H1 (cell line): ENCODE measurements at regions not wholly inside any gene's neighbourhood (a gene's known extent, or its start where the extent isn't known, plus 50 kb on each side); places are given as distances from the start of the nearest gene placed in this dataset.

ENCODE experiments used
- CHD7 ChIP-seq: fragments of 300-600 bp; sonication (generic); IDR thresholded peaks from 2 replicates; pipeline ENCODE4 v1.7.1; 2012; ENCODE audit warnings: low read length, moderate library complexity, mild to moderate bottlenecking, inconsistent platforms; ENCODE audit not compliant: insufficient replicate concordance
- CTBP2 ChIP-seq: IDR thresholded peaks from 2 replicates; pipeline ENCODE4 v1.7.0; 2011; ENCODE audit warnings: borderline replicate concordance, mild to moderate bottlenecking, moderate library complexity, mixed read lengths, low read length; ENCODE audit not compliant: insufficient read depth, insufficient read length
- FOSL1 ChIP-seq: IDR thresholded peaks from 2 replicates; pipeline ENCODE4 v1.6.1; 2011; ENCODE audit warnings: mild to moderate bottlenecking, low read depth, low read length, moderate library complexity; ENCODE audit not compliant: insufficient read depth
- JUN ChIP-seq: IDR thresholded peaks from 2 replicates; pipeline ENCODE4 v1.6.1; 2011; ENCODE audit warnings: low read depth, mild to moderate bottlenecking, improper control_type of control experiment, low read length
- KDM5A ChIP-seq: fragments of 200-600 bp; IDR thresholded peaks from 2 replicates; pipeline ENCODE4 v1.7.1; 2012; ENCODE audit warnings: mild to moderate bottlenecking, low read length, inconsistent platforms, mixed read lengths
- NANOG ChIP-seq: IDR thresholded peaks from 2 replicates; pipeline ENCODE4 v1.6.1; 2011; ENCODE audit warnings: low read length, low read depth, mild to moderate bottlenecking, inconsistent platforms; ENCODE audit not compliant: insufficient read depth, poor library complexity, severe bottlenecking
- NRF1 ChIP-seq: IDR thresholded peaks from 2 replicates; pipeline ENCODE4 v1.6.1; 2011; ENCODE audit warnings: mild to moderate bottlenecking, low read depth, low read length, improper control_type of control experiment
- SAP30 ChIP-seq: fragments of 300-600 bp; sonication (generic); IDR thresholded peaks from 2 replicates; pipeline ENCODE4 v1.7.1; 2012; ENCODE audit warnings: low read length, moderate library complexity, mild to moderate bottlenecking, inconsistent platforms; ENCODE audit not compliant: insufficient read depth, insufficient replicate concordance
- USF2 ChIP-seq: IDR thresholded peaks from 2 replicates; pipeline ENCODE4 v1.6.1; 2011; ENCODE audit warnings: low read length, improper control_type of control experiment
- YY1 ChIP-seq: IDR thresholded peaks from 2 replicates; pipeline ENCODE4 v1.6.1; 2011; ENCODE audit warnings: low read depth, mild to moderate bottlenecking, low read length

- TF ChIP-seq CHD7 (no peak), NANOG (no peak), YY1 (no peak), CTBP2 (no peak), FOSL1 (no peak), NRF1 (no peak), SAP30 (no peak), USF2 (no peak), JUN (no peak), KDM5A (no peak)
- TF ChIP-seq, all 59 proteins: peak for 0
These were observed 218.0 kb upstream of the CDIN1 start (continued) for GRCh38 chr15:36361351-36361870.
